DND-41 (cell line): ENCODE measurements at regions not wholly inside any gene's neighbourhood (a gene's known extent, or its start where the extent isn't known, plus 50 kb on each side); places are given as distances from the start of the nearest gene placed in this dataset.

Experiments used
- ATAC-seq: fragments of 200-7000 bp; cut with Tn5 transposase; 3 replicates; pipeline ENCODE4 v1.9.1; 2021; ENCODE audit warnings: low read depth; ENCODE audit not compliant: insufficient read depth
- DNase-seq: peaks from one replicate; pipeline ENCODE4 v3.0.0-alpha.2; 2020
- H2AFZ ChIP-seq: 2 replicates; pipeline ENCODE4 v1.6.0; 2012; ENCODE audit warnings: low read depth, low read length
- H3K27ac ChIP-seq: 2 replicates; pipeline ENCODE4 v1.5.1; 2012; ENCODE audit warnings: low read length, inconsistent platforms
- H3K27me3 ChIP-seq: fragments of 200-600 bp; sonication (generic); 2 replicates; pipeline ENCODE4 v1.6.0; 2012; ENCODE audit warnings: low read length, mild to moderate bottlenecking, inconsistent platforms; ENCODE audit not compliant: insufficient read depth, poor library complexity
- H3K36me3 ChIP-seq: 2 replicates; pipeline ENCODE4 v1.5.1; 2012; ENCODE audit warnings: low read length, inconsistent platforms; ENCODE audit not compliant: insufficient read depth
- H3K4me1 ChIP-seq: 2 replicates; pipeline ENCODE4 v1.5.1; 2012; ENCODE audit warnings: mild to moderate bottlenecking, low read length; ENCODE audit not compliant: insufficient read depth
- H3K4me2 ChIP-seq: 2 replicates; pipeline ENCODE4 v1.6.0; 2012; ENCODE audit warnings: mild to moderate bottlenecking, moderate library complexity, low read length, inconsistent platforms; ENCODE audit not compliant: insufficient read depth
- H3K4me3 ChIP-seq, 2 experiments: fragments of 200-600 bp in 1 of 2; shearing (Covaris generic) in 1 of 2; 2 replicates each; pipeline ENCODE4 v1.5.1; 2012 to 2016; ENCODE audit warnings: inconsistent platforms in 2 of 2, low read length in 2 of 2, mild to moderate bottlenecking in 2 of 2, low read depth in 1 of 2, moderate library complexity in 1 of 2
- H3K79me2 ChIP-seq: 2 replicates; pipeline ENCODE4 v1.6.0; 2012; ENCODE audit warnings: low read length, inconsistent platforms; ENCODE audit not compliant: insufficient read depth
- H3K9ac ChIP-seq: 2 replicates; pipeline ENCODE4 v1.6.0; 2012; ENCODE audit warnings: low read depth, mild to moderate bottlenecking, inconsistent platforms, low read length, moderate library complexity
- H3K9me3 ChIP-seq: 2 replicates; pipeline ENCODE4 v1.5.1; 2012; ENCODE audit warnings: low read length, moderate library complexity, mild to moderate bottlenecking, inconsistent platforms; ENCODE audit not compliant: insufficient read depth, severe bottlenecking
- H4K20me1 ChIP-seq: 2 replicates; pipeline ENCODE4 v1.6.0; 2012; ENCODE audit warnings: low read length; ENCODE audit not compliant: insufficient read depth
- CTCF ChIP-seq: IDR thresholded peaks from 2 replicates; pipeline ENCODE4 v1.5.1; 2012; ENCODE audit warnings: borderline replicate concordance, low read length, moderate library complexity, mild to moderate bottlenecking; ENCODE audit not compliant: poor library complexity, severe bottlenecking; ENCODE audit errors: extremely low read depth
- EZH2 ChIP-seq: IDR thresholded peaks from 3 replicates; pipeline ENCODE4 v1.6.1; 2012; ENCODE audit warnings: borderline replicate concordance, low read depth, mild to moderate bottlenecking, moderate library complexity, low read length, inconsistent platforms; ENCODE audit not compliant: severe bottlenecking

- H2AFZ ChIP-seq = no peak overlapping the region
- no peak for TF ChIP-seq EZH2
- no peak for TF ChIP-seq CTCF
- H3K79me2 ChIP-seq = no peaks in the 10 kb centered on the region
- no peaks in the 10 kb centered on the region for H3K4me1 ChIP-seq
- no peaks in the 10 kb centered on the region for H3K27me3 ChIP-seq
- no peak overlapping the region for H3K4me3 ChIP-seq
- DNase-seq (no peak), ATAC-seq (no peak)
- H3K9me3 ChIP-seq = no peaks in the 10 kb centered on the region
- H4K20me1 ChIP-seq = no peaks in the 10 kb centered on the region
- H3K9ac ChIP-seq = no peak overlapping the region
- H3K27ac ChIP-seq = no peak overlapping the region
- H3K36me3 ChIP-seq = no peaks in the 10 kb centered on the region
- H3K4me2 ChIP-seq = no peak overlapping the region
Measured at GRCh38 chr13:22469452-22469851, 711.3 kb upstream of the SGCG start.

- ATAC-seq (no peak), DNase-seq (no peak)
- Histone ChIP-seq H3K4me2 (no peak overlapping the region), H3K9ac (no peak overlapping the region), H3K27ac (no peak overlapping the region), H3K36me3 (no peaks in the 10 kb centered on the region), H3K27me3 (no peaks in the 10 kb centered on the region), H3K4me3 (no peak overlapping the region), H4K20me1 (no peaks in the 10 kb centered on the region), H3K4me1 (no peaks in the 10 kb centered on the region), H2AFZ (no peak overlapping the region), H3K79me2 (no peaks in the 10 kb centered on the region), H3K9me3 (no peaks in the 10 kb centered on the region)
- TF ChIP-seq EZH2 = no peak
- TF ChIP-seq CTCF = no peak
Measured at GRCh38 chr13:22470075-22470474, 710.7 kb upstream of the SGCG start.

- Histone ChIP-seq H3K9me3 (no peaks in the 10 kb centered on the region), H3K79me2 (no peaks in the 10 kb centered on the region), H3K9ac (no peak overlapping the region), H2AFZ (no peak overlapping the region), H3K4me2 (no peak overlapping the region), H4K20me1 (no peaks in the 10 kb centered on the region), H3K36me3 (no peaks in the 10 kb centered on the region), H3K4me3 (no peak overlapping the region), H3K4me1 (no peaks in the 10 kb centered on the region), H3K27me3 (no peaks in the 10 kb centered on the region), H3K27ac (no peak overlapping the region)
- no peak for TF ChIP-seq CTCF
- TF ChIP-seq EZH2 = no peak
- DNase-seq = no peak
- ATAC-seq = no peak
Measured at GRCh38 chr13:22482496-22483000, 698.2 kb upstream of the SGCG start.

- no peaks in the 10 kb centered on the region for H3K36me3 ChIP-seq
- no peaks in the 10 kb centered on the region for H4K20me1 ChIP-seq
- no peak overlapping the region for H3K27ac ChIP-seq
- TF ChIP-seq EZH2 (no peak), CTCF (no peak)
- H2AFZ ChIP-seq = no peak overlapping the region
- H3K4me2 ChIP-seq = no peak overlapping the region
- no peak overlapping the region for H3K4me3 ChIP-seq
- H3K4me1 ChIP-seq = no peaks in the 10 kb centered on the region
- ATAC-seq (no peak), DNase-seq (no peak)
- no peaks in the 10 kb centered on the region for H3K27me3 ChIP-seq
- no peak overlapping the region for H3K9ac ChIP-seq
- H3K9me3 ChIP-seq = no peaks in the 10 kb centered on the region
- H3K79me2 ChIP-seq = no peaks in the 10 kb centered on the region
Measured at GRCh38 chr13:22483276-22483675, 697.5 kb upstream of the SGCG start.
